ENCODE measurements at regions not wholly inside any gene's neighbourhood (a gene's known extent, or its start where the extent isn't known, plus 50 kb on each side); places are given as distances from the start of the nearest gene placed in this dataset.

DNA sequence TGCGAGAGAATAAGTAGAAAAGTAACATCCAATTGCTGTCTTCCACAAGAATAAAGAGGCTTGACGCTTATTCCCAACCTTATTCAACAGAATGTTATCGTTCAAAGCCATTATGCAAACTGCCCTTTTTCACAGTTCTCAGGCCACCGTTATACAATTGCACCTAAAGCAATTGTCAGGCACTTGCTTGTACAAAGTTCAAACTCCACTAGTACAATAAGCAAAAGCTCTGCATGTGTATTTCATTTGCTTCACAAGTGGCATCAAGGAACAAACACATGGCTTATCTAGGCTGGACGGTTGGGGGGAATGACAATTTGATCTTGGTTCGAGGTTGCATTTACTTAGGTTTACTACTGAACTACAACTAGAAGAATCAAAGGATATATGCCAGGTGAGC, 815.6 kb downstream of the EFNB2 start (continued):
- TF ChIP-seq, protein P1, sequence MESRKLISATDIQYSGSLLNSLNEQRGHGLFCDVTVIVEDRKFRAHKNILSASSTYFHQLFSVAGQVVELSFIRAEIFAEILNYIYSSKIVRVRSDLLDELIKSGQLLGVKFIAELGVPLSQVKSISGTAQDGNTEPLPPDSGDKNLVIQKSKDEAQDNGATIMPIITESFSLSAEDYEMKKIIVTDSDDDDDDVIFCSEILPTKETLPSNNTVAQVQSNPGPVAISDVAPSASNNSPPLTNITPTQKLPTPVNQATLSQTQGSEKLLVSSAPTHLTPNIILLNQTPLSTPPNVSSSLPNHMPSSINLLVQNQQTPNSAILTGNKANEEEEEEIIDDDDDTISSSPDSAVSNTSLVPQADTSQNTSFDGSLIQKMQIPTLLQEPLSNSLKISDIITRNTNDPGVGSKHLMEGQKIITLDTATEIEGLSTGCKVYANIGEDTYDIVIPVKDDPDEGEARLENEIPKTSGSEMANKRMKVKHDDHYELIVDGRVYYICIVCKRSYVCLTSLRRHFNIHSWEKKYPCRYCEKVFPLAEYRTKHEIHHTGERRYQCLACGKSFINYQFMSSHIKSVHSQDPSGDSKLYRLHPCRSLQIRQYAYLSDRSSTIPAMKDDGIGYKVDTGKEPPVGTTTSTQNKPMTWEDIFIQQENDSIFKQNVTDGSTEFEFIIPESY (IDR thresholded peaks at IDR 0.05; ENCODE audit: extremely low read depth, insufficient replicate concordance, low read length): no peak

DNA sequence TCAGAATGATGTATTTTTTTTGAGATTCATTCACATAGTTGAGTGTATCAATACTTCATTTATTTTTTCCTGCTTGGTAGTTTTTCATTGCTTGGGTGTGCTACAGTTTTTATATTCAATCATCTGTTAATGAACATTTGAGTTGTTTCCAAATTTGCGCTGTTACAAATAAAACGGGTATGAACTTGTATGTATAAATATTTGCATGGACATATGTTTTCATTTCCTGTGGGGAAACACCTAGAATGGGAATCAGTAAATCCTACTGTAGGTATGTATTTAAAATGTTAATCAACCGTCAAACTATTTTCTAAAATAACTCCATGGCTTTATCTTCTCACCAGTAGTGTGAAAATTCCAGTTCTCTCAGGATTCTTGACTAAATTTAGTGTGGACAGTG, 826.3 kb downstream of the EFNB2 start:
- CTCF ChIA-PET: no interaction called here
- no peaks in the 10 kb centered on the region for H3K36me3 ChIP-seq (ENCODE audit: control insufficient read depth in 1 of 2, insufficient read depth in 2 of 2, low read length in 2 of 2)
- H3K79me2 ChIP-seq (ENCODE audit: insufficient read depth, low read length): no peaks in the 10 kb centered on the region
- no peak overlapping the region for H2AFZ ChIP-seq (ENCODE audit: low read depth, low read length, poor library complexity, severe bottlenecking)
- BruUV-seq (replicated peaks): no TSS peak
- H3K4me1 ChIP-seq (ENCODE audit: control insufficient read depth in 1 of 2, insufficient read depth in 2 of 2, low read length in 2 of 2): no peaks in the 10 kb centered on the region
- DNase-seq (ENCODE audit: low read depth, low spot score): no peak
- ATAC-seq: no peak
- no peaks in the 10 kb centered on the region for H4K20me1 ChIP-seq (ENCODE audit: insufficient read depth)
- H3K27ac ChIP-seq (ENCODE audit: low read depth, low read length): no peak overlapping the region
- H3K9me3 ChIP-seq (ENCODE audit: control insufficient read depth in 1 of 2, insufficient read depth in 1 of 2, low read depth in 1 of 2, low read length in 2 of 2): no peaks in the 10 kb centered on the region
- H3K4me2 ChIP-seq (ENCODE audit: low read length): no peak overlapping the region
- H3K9me2 ChIP-seq (ENCODE audit: insufficient read depth): no peaks in the 10 kb centered on the region
- intact Hi-C loops (cut with micrococcal nuclease): no loop called here
- no peaks in the 10 kb centered on the region for H3K27me3 ChIP-seq (ENCODE audit: insufficient read depth, low read length)
- H3K9ac ChIP-seq (ENCODE audit: low read length): no peak overlapping the region
- RAD21 ChIA-PET (ENCODE audit: low non-redundant PET in 1 of 2, low total read pairs in 2 of 2, uncharacterized antibody in 2 of 2, unreplicated experiment in 2 of 2): no interaction called here
- POLR2A ChIA-PET: no interaction called here
- no peak overlapping the region for H3K4me3 ChIP-seq (replicated peaks in 1 of 2; ENCODE audit: low read depth in 1 of 2, low read length in 2 of 2)
- TF ChIP-seq TCF7L2 (IDR thresholded peaks at IDR 0.05; ENCODE audit: borderline replicate concordance, extremely low read depth, insufficient read depth, insufficient read length): no peak
- TF ChIP-seq CEBPB (IDR thresholded peaks at IDR 0.05; ENCODE audit: low read depth): no peak
- TF ChIP-seq YY1 (IDR thresholded peaks at IDR 0.05; ENCODE audit: extremely low read depth, insufficient replicate concordance, low read depth, low read length): no peak
- no peak for TF ChIP-seq CBX3 (IDR thresholded peaks at IDR 0.05; ENCODE audit: low read depth)
- TF ChIP-seq JUND (IDR thresholded peaks at IDR 0.05): no peak
- no peak for TF ChIP-seq SP1 (IDR thresholded peaks at IDR 0.05; ENCODE audit: low read depth)
- TF ChIP-seq, protein P2, sequence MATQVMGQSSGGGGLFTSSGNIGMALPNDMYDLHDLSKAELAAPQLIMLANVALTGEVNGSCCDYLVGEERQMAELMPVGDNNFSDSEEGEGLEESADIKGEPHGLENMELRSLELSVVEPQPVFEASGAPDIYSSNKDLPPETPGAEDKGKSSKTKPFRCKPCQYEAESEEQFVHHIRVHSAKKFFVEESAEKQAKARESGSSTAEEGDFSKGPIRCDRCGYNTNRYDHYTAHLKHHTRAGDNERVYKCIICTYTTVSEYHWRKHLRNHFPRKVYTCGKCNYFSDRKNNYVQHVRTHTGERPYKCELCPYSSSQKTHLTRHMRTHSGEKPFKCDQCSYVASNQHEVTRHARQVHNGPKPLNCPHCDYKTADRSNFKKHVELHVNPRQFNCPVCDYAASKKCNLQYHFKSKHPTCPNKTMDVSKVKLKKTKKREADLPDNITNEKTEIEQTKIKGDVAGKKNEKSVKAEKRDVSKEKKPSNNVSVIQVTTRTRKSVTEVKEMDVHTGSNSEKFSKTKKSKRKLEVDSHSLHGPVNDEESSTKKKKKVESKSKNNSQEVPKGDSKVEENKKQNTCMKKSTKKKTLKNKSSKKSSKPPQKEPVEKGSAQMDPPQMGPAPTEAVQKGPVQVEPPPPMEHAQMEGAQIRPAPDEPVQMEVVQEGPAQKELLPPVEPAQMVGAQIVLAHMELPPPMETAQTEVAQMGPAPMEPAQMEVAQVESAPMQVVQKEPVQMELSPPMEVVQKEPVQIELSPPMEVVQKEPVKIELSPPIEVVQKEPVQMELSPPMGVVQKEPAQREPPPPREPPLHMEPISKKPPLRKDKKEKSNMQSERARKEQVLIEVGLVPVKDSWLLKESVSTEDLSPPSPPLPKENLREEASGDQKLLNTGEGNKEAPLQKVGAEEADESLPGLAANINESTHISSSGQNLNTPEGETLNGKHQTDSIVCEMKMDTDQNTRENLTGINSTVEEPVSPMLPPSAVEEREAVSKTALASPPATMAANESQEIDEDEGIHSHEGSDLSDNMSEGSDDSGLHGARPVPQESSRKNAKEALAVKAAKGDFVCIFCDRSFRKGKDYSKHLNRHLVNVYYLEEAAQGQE (IDR thresholded peaks at IDR 0.05; ENCODE audit: low read depth): no peak
- no peak for TF ChIP-seq FOSL1 (IDR thresholded peaks at IDR 0.05; ENCODE audit: low read depth)
- no peak for TF ChIP-seq ZNF274 (IDR thresholded peaks at IDR 0.05; ENCODE audit: low read depth, low read length)
- TF ChIP-seq, protein P3, sequence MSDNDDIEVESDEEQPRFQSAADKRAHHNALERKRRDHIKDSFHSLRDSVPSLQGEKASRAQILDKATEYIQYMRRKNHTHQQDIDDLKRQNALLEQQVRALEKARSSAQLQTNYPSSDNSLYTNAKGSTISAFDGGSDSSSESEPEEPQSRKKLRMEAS (IDR thresholded peaks at IDR 0.05): no peak
- no peak for TF ChIP-seq POLR2A (IDR thresholded peaks at IDR 0.05; ENCODE audit: borderline replicate concordance, extremely low read depth, insufficient read depth, insufficient read length)
- TF ChIP-seq ELF1 (IDR thresholded peaks at IDR 0.05; ENCODE audit: borderline replicate concordance, low read depth): no peak
- no peak for TF ChIP-seq ZFX (IDR thresholded peaks at IDR 0.05)
- TF ChIP-seq, protein P4, sequence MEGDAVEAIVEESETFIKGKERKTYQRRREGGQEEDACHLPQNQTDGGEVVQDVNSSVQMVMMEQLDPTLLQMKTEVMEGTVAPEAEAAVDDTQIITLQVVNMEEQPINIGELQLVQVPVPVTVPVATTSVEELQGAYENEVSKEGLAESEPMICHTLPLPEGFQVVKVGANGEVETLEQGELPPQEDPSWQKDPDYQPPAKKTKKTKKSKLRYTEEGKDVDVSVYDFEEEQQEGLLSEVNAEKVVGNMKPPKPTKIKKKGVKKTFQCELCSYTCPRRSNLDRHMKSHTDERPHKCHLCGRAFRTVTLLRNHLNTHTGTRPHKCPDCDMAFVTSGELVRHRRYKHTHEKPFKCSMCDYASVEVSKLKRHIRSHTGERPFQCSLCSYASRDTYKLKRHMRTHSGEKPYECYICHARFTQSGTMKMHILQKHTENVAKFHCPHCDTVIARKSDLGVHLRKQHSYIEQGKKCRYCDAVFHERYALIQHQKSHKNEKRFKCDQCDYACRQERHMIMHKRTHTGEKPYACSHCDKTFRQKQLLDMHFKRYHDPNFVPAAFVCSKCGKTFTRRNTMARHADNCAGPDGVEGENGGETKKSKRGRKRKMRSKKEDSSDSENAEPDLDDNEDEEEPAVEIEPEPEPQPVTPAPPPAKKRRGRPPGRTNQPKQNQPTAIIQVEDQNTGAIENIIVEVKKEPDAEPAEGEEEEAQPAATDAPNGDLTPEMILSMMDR (IDR thresholded peaks at IDR 0.05 in 2 of 3, conservative IDR thresholded peaks at IDR 0.05 in 1 of 3; ENCODE audit: borderline replicate concordance in 1 of 3, insufficient read depth in 1 of 3, low read depth in 2 of 3, low read length in 2 of 3): no peak
- no peak for TF ChIP-seq POLR2AphosphoS5 (IDR thresholded peaks at IDR 0.05; ENCODE audit: low read depth, low read length)
- TF ChIP-seq, protein P1 (IDR thresholded peaks at IDR 0.05; ENCODE audit: extremely low read depth, insufficient replicate concordance, low read length): no peak

All from HCT116 (cell line).